ENCODE measurements at regions not wholly inside any gene's neighbourhood (a gene's known extent, or its start where the extent isn't known, plus 50 kb on each side); places are given as distances from the start of the nearest gene placed in this dataset.

- Histone ChIP-seq H3K4me3 (no peak overlapping the region), H3K36me3 (replicated peaks in 1 of 2) (no peaks in the 10 kb centered on the region), H3K27me3 (no peaks in the 10 kb centered on the region), H3K4me1 (replicated peaks in 1 of 2) (no peaks in the 10 kb centered on the region), H3K9me3 (replicated peaks in 1 of 3) (no peaks in the 10 kb centered on the region), H3K27ac (no peak overlapping the region)
- TF ChIP-seq, protein P1, sequence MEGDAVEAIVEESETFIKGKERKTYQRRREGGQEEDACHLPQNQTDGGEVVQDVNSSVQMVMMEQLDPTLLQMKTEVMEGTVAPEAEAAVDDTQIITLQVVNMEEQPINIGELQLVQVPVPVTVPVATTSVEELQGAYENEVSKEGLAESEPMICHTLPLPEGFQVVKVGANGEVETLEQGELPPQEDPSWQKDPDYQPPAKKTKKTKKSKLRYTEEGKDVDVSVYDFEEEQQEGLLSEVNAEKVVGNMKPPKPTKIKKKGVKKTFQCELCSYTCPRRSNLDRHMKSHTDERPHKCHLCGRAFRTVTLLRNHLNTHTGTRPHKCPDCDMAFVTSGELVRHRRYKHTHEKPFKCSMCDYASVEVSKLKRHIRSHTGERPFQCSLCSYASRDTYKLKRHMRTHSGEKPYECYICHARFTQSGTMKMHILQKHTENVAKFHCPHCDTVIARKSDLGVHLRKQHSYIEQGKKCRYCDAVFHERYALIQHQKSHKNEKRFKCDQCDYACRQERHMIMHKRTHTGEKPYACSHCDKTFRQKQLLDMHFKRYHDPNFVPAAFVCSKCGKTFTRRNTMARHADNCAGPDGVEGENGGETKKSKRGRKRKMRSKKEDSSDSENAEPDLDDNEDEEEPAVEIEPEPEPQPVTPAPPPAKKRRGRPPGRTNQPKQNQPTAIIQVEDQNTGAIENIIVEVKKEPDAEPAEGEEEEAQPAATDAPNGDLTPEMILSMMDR (IDR thresholded peaks at IDR 0.05): no peak
- no peak for TF ChIP-seq POLR2A (IDR thresholded peaks at IDR 0.05)
- no peak for DNase-seq
- intact Hi-C loops (cut with DNase I): no loop called here
- WGBS, 4 donors: 57 to 62% (median 60%) methylated on average over 3 of the region's 3 CpGs
These were observed 154.5 kb downstream of the YIPF5 start for GRCh38 chr5:144015961-144016360.

- intact Hi-C loops (cut with DNase I): no loop called here
- Histone ChIP-seq H3K4me1 (replicated peaks in 1 of 2) (no peaks in the 10 kb centered on the region), H3K4me3 (no peak overlapping the region), H3K27ac (no peak overlapping the region), H3K27me3 (no peaks in the 10 kb centered on the region), H3K36me3 (replicated peaks in 1 of 2) (no peaks in the 10 kb centered on the region), H3K9me3 (replicated peaks in 1 of 3) (no peaks in the 10 kb centered on the region)
- 70 to 82% (median 76%) methylated on average over 7 of the region's 7 CpGs for WGBS, 4 donors
- TF ChIP-seq, protein P1 (IDR thresholded peaks at IDR 0.05): no peak
- TF ChIP-seq POLR2A (IDR thresholded peaks at IDR 0.05): no peak
- DNase-seq: no peak
These were observed 153.3 kb downstream of the YIPF5 start for GRCh38 chr5:144017119-144017518.

DNA sequence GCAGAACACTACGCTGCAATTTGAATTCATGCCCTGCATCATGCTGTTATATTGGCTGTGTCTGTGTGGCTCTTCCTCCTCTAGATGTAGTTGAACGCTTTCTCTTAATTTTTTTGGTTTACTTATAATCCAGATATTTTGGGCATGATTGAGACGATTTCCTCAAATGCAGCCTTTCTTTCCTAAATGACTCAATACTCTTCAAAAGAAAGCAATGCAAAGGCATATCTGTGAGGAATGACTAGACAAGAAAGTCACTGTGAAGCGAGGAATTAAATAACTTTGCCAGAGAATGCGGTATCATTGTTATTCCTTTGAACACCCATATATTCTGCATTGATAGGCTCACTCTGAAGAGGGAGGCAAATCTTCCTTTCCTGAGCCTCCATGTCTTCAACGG, 152.8 kb downstream of the YIPF5 start:
- Histone ChIP-seq H3K27me3 (no peaks in the 10 kb centered on the region), H3K4me1 (replicated peaks in 1 of 2) (no peaks in the 10 kb centered on the region), H3K27ac (no peak overlapping the region), H3K36me3 (replicated peaks in 1 of 2) (no peaks in the 10 kb centered on the region), H3K9me3 (replicated peaks in 1 of 3) (no peaks in the 10 kb centered on the region), H3K4me3 (no peak overlapping the region)
- WGBS, 4 donors: 73 to 88% (median 84%) methylated on average over 6 of the region's 6 CpGs
- intact Hi-C loops (cut with DNase I): no loop called here
- TF ChIP-seq, protein P1 (IDR thresholded peaks at IDR 0.05): no peak
- no peak for TF ChIP-seq POLR2A (IDR thresholded peaks at IDR 0.05)
- no peak for DNase-seq

- no peak overlapping the region for H3K4me3 ChIP-seq
- H3K27ac ChIP-seq: no peak overlapping the region
- intact Hi-C loops (cut with DNase I): no loop called here
- TF ChIP-seq, protein P1 (IDR thresholded peaks at IDR 0.05): no peak
- TF ChIP-seq POLR2A (IDR thresholded peaks at IDR 0.05): no peak
- 76 to 88% (median 81%) methylated on average over 1 of the region's 1 CpG for WGBS, 4 donors
- no peaks in the 10 kb centered on the region for H3K27me3 ChIP-seq
- no peaks in the 10 kb centered on the region for H3K9me3 ChIP-seq (replicated peaks in 1 of 3)
- DNase-seq: no peak
- no peaks in the 10 kb centered on the region for H3K4me1 ChIP-seq (replicated peaks in 1 of 2)
- no peaks in the 10 kb centered on the region for H3K36me3 ChIP-seq (replicated peaks in 1 of 2)
These were observed 146.4 kb downstream of the YIPF5 start for GRCh38 chr5:144024090-144024489.
